HG03066 (cell line): ENCODE measurements at regions not wholly inside any gene's neighbourhood (a gene's known extent, or its start where the extent isn't known, plus 50 kb on each side); places are given as distances from the start of the nearest gene placed in this dataset.
"Not testable (repeated sequence)": the region's sequence is repeated elsewhere in the genome, so short reads cannot be mapped to it uniquely, and the experiment has no call there.

Experiments used
- ATAC-seq: cut with Tn5 transposase; IDR thresholded peaks from one replicate; pipeline ENCODE4 v1.9.1; 2021; ENCODE audit warnings: low read depth; ENCODE audit not compliant: unreplicated experiment

DNA sequence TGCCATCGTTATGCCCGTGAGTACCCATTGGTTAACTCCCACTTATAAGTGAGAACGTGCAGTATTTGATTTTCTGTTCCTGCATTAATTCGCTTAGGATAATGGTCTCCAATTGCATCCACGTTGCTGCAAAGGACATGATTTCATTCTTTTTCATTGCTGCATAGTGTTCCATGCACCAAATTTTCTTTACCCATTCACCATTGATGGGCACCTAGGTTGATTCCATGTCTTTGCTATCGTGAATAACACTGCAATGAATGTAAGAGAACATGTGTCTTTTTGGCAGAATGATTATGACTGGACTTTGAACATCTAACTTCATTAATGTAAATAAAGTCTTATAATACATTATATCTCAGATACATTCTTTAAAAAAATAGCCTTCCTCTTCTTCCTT, 169.6 kb upstream of the CDIN1 start:
- ATAC-seq, result no peak

DNA sequence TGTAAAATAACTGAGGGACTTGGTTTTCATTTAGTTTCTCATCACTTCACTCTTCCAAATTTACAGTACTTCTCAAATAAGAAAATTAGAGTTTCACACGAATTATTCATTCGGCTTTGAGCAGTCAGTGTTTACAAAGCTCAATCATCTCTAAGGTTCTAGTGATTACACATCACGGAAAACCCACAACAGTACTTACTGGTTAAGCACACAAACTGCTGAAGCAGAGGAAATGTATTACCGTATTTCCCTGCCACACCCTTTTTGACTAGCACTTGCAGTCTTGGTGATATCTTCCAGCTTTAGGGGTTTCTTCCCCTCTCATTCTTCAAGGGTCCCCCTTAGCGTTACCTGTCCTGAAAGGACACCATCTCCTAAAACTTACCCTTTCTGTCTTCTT, 164.8 kb upstream of the CDIN1 start:
- no peak for ATAC-seq

DNA sequence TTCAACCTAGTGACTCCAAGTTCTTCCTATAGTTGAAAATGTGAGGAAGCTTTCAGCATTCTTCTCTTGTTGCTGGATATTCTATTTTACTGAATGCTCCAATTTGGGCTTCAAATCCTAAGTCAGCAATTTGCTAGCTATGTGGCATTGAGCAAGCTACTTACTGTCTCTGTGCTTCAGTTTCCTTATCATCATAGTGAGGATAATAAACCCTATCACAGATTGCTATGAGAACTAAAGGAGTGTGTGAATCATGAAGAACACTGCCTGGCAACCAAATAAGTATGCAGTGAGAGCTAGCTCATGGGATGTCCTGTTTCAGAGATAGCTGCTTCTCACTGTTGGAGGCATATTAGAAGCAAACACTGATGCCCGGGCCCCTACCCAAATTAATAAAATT, 163.8 kb upstream of the CDIN1 start:
- no peak for ATAC-seq

DNA sequence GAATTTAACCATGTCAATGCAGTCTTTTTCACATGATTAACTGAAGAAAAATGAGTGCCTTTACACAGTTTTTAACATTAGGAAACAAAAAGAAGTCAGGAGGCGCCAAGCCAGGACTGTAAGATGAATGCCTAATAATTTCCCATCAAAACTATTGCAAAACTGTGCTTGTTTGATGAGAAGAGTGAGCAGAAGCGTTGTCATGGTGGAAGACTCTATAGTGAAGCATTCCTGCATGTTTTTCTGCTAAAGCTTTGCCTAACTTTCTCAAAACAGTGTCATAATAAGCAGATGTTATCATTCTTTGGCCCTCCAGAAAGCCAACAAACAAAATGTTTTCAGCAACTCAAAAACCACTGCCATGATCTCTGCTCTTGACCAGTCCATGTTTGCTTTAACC, 156.8 kb upstream of the CDIN1 start:
- ATAC-seq, result no peak

DNA sequence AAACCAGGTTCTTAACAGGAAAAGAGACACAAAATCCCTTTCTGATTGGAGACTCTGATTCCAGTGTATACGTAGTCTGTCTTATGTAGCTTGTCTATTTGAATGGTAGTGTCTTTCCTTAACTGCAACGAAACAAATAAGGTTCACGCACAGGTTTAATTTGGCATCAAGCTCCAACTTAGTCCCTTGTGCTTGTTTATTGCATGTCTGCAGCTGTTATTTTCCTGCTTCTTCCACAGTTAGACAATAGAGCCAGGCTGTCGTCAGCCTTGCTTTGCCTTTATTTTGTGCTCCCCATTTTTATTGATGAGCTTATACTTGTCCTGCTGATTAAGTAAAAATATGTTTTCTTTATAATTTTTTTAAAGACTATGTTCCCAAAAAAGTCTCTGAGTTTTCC, 152.7 kb upstream of the CDIN1 start:
- ATAC-seq, result no peak

DNA sequence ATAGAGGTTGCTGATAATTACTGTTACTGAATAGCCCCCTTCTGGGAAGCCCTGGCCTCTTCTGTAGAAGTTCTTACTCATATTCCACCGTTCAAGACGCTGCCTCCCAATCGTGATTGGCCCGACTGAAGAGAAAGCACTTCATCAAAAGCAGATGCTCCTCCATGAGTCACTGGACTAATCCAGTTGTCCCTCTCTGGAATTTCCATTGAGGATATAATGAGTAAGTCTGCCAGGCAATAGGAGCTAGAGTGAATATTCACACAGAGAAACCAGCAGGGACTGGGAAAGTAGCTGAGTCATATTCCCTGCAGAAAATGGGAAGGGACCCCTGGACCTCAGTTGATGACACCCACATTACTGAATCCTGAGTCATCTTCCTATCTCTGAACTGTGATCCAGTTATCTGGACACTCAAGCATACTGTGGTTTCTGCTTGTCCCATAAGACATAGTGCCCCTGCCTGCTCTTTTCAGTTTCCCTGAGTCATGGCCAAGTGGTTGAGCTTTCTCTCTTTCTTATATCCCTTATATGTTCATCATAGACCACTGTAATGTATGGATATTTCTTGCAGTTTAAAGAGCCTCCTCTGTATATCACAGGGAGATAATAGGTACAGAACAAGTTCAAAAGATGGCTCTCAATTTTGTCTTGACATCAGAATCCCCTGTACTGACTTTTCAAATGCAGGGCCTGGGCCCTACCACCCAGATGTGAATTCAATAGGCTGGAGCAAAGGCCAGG, 151.2 kb upstream of the CDIN1 start:
- ATAC-seq, result no peak

DNA sequence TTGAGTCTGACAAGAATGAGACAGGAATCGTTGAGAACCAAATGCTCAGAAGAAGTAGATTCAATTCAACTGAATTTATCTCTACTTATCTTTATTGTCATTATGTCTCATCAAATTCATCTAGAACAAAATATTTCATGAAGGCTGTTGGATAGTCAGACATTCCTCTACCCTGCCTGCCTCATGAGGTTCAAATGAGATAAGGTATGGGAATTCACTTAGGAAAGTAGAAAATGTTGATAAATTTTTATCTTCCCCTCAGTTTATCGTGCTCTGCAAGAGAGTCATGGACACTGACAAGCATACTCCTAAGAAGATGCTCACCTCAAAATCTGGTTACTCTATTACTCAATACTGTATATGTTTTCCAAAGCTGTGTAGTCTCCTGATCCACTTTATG, 149.7 kb upstream of the CDIN1 start:
- ATAC-seq, result no peak

DNA sequence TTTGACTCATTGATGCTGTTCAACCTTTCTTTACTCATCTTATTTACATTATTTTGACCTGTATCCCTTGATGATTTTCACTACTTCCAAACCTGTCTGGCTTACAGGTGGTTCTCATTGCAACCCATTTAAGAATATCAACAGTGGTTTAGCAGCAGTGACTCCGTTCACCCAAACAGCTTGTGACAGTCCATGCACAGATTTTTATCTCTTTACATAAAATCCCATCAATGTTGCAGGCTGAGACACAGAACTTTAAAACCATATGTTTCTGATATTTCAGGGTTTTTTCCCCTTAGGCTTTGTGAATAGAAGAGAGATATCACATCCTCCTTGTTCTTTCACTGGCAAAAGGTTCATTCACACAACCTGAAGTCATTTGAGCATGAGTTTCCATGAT, 149.1 kb upstream of the CDIN1 start:
- ATAC-seq, result no peak

DNA sequence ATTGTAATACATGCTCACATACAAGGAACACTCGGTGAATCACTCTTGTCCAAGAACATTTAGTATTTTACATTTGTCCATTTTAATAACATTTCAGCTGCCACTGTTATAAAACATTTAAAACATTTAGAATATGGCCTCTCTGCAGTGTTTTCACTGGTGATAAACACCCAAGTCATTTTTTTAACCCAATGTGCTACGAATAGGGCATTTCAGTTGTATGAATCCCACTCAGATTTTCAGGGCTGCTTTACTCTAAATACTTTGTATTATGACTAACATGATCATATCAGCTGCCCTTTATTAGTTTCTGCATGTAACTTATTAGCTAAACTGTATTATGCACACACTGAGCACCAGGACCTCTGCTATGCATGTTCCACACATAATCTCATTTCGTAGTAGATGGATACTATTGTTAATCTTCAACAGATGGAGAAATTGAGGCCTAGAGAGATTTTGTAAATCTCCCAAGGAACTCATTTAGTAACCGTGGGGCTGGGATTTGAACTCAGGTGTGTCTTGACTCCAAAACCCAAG, 148.6 kb upstream of the CDIN1 start:
- no peak for ATAC-seq

DNA sequence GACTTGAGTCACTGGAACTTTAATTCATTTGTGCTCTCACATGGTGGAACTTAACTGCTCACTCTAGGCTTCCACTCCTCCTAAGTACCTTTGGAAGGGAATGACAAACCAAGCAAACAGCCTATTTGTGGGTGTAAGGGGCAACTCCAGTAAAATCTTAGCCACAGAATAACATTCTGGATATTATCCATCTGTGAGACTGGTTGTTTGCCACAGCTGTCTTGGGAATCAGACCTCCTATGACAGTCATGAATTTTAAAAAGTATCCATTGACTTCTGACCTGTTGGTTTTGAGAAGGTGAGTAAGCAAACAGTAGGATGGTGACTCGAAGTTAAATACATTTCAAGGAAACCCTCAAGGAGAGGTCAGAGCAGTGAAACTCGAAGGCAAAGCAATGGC, 147.3 kb upstream of the CDIN1 start:
- ATAC-seq, result no peak

DNA sequence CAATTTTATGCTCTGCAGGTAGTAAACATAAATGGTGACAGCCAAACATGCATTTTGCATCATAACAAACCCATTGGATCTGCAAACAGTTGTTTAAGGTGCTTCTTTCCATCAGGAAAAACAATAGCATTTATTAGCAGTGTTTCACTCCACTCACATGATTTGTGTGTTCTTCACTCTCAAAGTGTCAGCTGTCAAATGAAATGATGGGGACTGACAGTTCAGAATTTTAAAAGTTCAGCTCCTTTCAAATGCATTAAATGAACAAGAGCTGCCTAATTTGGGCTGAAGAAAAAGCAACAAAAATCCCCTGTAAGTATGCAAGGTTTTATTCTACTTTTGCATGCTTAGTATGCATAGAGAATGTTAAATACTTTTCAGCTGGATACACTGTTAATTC, 145.2 kb upstream of the CDIN1 start:
- no peak for ATAC-seq

DNA sequence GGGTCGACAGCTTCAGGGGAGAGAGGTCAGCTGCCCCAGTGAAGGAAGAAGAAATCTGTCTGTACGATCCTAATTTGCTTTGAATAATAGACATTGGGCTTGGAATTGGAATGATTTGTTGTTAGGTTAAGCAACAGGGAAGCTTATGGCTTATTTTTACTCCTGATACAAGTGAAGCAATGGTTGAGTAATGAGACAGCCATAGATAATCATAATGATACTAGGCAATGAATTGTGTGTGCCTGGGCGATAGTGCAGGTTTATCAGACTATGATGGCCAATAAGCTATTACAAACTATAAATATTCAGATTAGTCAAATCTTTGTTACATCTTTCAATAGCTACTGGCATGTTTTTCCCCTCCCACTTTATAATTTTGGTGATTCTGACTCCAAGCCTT, 140.9 kb upstream of the CDIN1 start:
- ATAC-seq, result no peak

DNA sequence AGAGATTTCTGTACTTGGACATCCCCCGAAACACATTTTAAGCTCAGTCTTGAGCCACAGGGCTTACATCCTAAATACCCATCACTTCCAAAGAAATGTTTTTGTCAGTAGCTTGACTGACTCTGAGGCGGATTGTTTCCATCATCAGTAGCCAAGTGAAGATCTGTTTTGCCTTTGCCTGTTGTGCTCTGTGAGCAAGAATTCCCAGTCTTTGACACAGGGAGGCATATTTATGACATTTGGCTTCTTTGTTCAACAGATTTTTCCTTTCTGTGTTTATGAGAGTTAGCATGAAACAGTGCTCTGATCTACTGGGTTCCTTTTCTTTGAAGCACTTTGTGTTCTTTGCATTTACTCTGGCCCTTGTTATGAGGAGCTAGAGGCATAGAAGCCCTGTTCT, 132.1 kb upstream of the CDIN1 start:
- ATAC-seq, result no peak

DNA sequence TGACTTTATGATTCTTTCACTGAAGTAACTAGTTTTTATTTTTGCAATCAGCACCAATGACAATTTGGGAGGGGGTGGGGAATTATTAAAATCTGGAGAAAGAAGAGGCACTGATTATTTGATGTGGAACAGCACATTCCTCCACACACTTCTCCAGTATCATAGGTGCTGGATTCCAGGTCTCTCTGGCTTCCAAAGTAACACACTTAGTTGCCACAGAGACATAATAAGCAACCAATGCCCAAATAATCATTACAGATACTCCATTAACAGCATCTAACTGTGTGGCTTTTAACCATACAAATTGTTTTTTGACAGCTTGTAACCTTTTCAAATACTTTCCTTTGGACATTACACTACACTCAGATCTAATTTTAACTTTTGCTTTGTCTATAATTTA, 131.0 kb upstream of the CDIN1 start:
- no peak for ATAC-seq

DNA sequence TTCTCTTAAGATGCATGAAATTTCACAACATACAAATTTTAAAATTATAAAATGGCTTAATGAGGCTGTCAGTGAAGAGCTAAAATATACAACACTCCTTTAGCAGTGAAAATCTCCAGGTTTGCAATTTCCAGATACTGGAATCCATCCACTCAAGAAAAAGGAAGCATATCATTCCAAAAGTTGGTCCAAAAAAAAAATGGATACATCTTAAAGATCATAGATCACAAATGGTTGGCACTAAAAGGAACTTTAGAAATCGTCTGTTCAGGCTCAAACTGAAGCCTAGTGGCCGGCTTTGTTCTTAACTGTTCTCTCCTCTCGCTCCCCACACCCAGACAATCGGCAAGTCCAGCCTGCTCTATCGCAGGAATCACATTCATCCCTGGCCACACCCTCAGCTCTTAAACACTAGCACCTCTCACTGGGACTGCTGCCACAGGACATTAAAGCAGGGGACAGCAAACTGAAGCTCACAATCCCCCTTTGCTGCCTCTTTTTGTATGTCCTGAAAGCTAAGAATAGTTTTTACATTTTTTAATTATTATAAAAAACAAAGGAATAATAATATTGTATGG, 130.3 kb upstream of the CDIN1 start:
- no peak for ATAC-seq

DNA sequence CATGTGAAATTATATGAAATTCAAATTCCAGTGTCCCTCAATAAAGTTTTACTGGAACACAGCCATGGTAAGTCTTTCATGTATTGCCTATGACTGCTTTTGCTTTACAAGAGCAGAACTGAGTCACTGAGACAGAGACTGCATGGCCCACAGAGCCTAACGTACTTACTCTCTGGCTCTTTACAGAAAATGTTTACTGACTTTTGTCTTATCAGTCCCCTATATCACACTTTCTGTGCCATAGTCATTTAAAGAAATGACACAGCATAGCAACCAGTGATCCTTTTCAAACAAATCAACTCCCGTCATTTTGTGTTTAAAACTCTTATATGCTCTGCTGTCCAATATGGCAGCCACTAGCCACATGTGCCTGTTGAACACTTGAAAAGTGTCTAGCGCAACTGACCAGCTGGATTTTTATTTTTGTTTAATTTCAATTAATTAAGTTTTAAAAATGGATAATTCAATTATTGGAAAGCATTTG, 129.7 kb upstream of the CDIN1 start:
- ATAC-seq, result no peak

DNA sequence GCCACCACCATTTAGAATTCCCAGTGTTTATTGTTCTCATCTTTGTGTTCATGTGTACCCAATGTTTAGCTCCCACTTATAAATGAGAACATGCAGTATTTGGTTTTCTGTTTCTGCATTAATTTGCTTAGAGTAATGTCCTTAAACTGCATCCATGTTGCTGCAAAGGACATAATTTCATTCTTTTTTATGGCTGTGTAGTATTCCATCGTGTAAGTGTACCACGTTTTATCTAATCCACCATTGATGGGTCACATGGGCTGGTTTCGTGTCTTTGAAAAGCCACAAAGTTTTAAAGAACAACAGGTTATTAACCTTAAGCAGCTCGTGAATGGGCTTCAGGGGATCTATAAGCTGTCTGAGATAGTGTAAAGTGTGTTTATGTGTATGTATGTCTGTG, 125.2 kb upstream of the CDIN1 start:
- not testable (repeated sequence) for ATAC-seq

DNA sequence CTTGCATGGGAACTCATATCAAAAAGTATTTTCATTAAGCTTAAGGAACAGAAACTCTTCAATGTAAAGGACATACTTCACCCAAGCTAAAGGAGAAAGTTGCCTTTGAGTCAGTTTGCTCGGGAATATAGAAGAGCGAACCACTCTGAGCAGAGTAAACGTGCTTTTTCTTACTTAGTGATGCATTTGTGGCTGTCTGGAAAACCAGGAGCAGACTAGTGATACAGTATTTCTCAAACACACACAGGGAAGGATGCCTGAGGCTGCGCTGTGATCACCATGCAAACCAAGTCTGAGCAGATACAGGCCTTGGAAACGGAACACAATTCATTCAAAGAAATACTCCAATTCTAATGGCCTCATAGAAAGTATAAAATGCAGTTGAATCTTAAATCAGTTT, 121.0 kb upstream of the CDIN1 start:
- no peak for ATAC-seq

DNA sequence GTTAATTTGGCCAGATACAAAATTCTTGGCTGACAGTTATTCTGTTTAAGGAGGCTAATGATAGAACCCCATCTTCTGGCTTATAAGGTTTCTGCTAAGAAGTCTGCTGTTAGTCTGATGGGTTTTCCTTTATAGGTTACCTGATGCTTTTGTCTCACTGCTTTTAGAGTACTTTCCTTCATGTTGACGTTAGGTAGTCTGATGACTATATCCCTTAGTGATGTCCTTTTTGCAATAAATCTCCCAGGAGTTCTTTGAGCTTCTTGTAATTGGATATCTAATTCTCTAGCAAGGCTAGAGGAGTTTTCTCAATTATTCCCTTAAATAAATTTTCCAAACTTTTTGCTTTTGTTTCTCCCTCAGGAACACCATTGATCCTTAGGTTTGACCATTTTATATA, 114.1 kb upstream of the CDIN1 start:
- no peak for ATAC-seq

DNA sequence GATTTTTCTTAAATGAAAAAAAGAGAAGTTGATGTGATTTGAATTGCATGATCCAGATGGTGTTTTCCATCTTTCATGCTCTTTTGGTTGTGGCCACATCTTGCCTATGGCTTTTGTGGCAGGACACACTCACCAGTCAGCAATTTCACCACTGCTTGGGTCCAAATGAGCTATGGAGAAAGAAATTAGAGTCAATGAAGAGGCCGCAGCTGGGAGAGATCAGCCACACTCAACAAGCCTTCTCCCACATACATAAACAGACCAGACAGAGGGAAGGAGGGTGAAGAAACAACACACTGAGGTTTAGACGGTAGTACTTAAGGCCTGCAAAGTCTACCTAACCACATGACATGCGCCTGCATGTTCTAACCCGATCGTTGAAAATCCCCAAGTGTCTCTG, 110.7 kb upstream of the CDIN1 start:
- no peak for ATAC-seq

DNA sequence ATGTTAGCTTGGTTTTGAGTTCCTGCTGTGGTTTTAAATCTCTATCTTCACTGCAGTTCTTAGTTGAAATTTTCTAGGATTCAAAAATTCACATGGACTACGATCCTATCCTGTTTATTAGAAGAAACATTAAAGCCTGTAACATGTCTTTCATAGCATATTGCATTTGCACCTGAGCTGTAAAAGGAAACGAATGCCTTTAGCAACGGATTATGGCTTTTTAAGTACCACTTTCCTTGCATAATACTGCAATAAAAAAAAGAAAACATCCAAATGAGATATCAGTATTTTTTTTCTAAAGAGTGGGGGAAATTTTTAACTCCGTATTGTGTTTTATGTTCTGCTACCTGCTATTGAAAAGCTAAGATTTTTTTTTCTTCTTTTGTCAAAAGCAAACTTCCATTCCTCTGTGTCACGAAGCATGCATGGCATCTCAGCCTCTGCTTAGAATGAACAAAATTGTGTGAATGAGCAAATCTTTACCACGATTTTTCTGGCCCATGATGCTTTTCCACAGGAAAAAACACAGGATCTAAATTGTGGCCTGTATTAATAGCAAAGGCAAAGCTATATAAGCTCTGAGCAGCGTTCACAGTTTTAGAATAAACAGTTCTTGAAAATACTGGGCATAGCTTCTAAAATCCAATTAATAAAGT, 110.0 kb upstream of the CDIN1 start:
- no peak for ATAC-seq

DNA sequence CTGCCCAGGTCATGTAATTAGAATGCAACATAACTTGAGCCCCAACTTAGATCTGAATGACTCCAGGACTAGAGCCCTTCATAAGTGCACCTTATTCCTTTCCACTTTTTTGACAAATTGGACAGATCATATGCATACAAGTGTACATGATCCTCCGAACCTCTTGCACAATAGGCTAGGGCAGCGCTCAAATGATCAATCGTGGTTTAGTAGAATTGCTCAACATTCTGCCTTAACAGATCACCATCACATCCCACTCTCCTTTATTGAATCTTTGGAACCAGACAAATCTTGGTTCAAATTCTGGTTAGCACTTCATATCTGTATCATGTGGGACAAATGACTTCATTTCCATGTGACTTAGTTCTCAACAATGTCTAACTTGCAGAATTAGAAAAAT, 106.8 kb upstream of the CDIN1 start:
- no peak for ATAC-seq
